ENCODE measurements at regions not wholly inside any gene's neighbourhood (a gene's known extent, or its start where the extent isn't known, plus 50 kb on each side); places are given as distances from the start of the nearest gene placed in this dataset.

DNA sequence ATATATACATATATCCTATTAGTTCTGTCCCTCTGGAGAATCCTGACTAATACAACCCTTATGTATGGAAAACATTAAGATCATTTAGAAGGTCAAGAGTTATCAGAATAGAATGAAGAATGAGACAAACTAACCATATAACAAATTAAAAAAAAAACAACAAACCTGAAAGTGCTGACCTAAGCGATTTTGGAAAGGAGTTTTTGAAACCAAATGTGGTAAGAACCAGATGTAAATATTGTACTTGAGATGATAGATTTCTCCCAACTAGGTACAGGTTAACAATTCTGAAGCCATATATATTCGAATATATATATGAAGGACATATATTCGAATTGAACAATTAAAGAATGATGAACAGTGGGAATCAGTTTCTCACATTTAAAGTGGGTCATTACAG is 917.8 kb upstream of the SLC39A10 start:
- H3K9me3 ChIP-seq (ENCODE audit: low read length): no peaks in the 10 kb centered on the region
- H3K4me1 ChIP-seq (ENCODE audit: insufficient read depth, low read length): no peaks in the 10 kb centered on the region
- Mint-ChIP-seq H3K27ac (no peak overlapping the region), H3K9me3 (peaks cover 0 to 7% (median 0%) of the 10 kb centered on the region in 5 donors), H3K4me3 (no peak overlapping the region), H3K36me3 (no peaks in the 10 kb centered on the region), H3K27me3 (no peaks in the 10 kb centered on the region), H3K4me1 (no peaks in the 10 kb centered on the region)
- no peaks in the 10 kb centered on the region for H3K27me3 ChIP-seq (ENCODE audit: insufficient read depth, low read length, poor library complexity, severe bottlenecking)
- CTCF ChIA-PET: no interaction called here
- DNase-seq: no peak
- no peak overlapping the region for H3K4me3 ChIP-seq (ENCODE audit: low read length)
- no peaks in the 10 kb centered on the region for H3K36me3 ChIP-seq (ENCODE audit: insufficient read depth, low read length)
- POLR2A ChIA-PET: no interaction called here
- H3K27ac ChIP-seq (ENCODE audit: low read depth, low read length): no peak overlapping the region

DNA sequence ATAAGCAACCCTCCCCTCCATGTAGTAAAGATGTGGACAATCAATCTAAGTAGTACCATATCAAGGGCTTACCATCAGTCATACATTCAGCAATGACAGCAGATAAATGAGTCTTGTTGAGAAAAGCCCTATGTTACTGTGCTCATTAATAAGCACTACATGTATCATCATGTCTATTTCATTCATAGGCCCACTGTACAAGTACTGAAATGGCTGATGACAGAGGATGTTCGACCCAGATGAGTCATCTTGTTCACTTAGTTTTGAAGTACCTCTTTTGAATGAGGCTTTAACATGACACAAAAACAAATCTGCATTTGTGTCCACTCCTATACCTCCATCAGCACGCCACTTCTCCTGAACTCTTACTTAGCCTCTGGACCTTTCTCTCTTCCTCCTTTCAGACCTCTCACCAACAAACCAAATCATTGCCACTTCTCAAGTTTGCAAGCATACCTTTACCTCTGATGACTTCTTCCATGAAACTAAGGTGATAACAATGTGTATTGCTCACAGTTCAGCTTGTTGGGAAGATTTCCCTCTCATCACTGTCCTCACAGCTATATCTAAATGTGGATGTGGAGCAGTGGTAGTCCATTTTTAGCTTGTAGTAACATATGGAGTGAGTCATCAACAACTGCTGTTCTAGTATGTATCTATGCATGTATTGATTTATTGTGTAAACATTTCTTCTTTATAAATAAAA is 921.0 kb upstream of the SLC39A10 start:
- Mint-ChIP-seq H3K27ac (no peak overlapping the region), H3K9me3 (peaks cover 0 to 7% (median 3%) of the 10 kb centered on the region in 5 donors), H3K4me3 (no peak overlapping the region), H3K27me3 (no peaks in the 10 kb centered on the region), H3K4me1 (no peaks in the 10 kb centered on the region), H3K36me3 (no peaks in the 10 kb centered on the region)
- CTCF ChIA-PET: interaction anchor here (0.7 kb wide), 1 partner anchor 10 kb away, joined by 3 read pairs; no protein-coding TSS in a partner anchor
- no peaks in the 10 kb centered on the region for H3K9me3 ChIP-seq (ENCODE audit: low read length)
- DNase-seq: no peak
- POLR2A ChIA-PET: no interaction called here
- no peak overlapping the region for H3K4me3 ChIP-seq (ENCODE audit: low read length)
- no peak overlapping the region for H3K27ac ChIP-seq (ENCODE audit: low read depth, low read length)
- no peaks in the 10 kb centered on the region for H3K36me3 ChIP-seq (ENCODE audit: insufficient read depth, low read length)
- H3K27me3 ChIP-seq (ENCODE audit: insufficient read depth, low read length, poor library complexity, severe bottlenecking): no peaks in the 10 kb centered on the region
- no peaks in the 10 kb centered on the region for H3K4me1 ChIP-seq (ENCODE audit: insufficient read depth, low read length)

DNA sequence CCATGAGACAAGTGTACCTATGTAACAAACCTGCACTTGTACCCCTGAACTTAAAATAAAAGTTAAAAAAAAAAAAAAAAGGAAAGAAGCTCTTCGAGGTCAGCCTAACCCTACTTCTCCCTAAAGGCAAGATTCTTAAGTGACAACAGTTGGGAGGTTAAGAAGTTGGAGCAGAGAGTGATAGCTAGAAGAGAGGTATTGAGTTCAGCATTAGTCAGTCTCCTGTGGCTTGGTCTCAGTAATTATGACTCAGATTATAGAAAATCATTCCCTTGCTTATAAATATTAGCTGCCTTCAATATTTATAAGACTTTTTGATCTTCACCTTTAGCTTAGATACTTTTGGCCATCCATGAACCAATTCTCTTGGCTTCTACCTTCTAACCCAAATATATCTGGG is 926.8 kb upstream of the SLC39A10 start:
- Mint-ChIP-seq H3K27ac (no peak overlapping the region), H3K4me3 (no peak overlapping the region), H3K9me3 (peaks cover 0 to 5% (median 0%) of the 10 kb centered on the region in 5 donors), H3K4me1 (no peaks in the 10 kb centered on the region), H3K27me3 (no peaks in the 10 kb centered on the region), H3K36me3 (no peaks in the 10 kb centered on the region)
- no peak for DNase-seq
- H3K4me1 ChIP-seq (ENCODE audit: insufficient read depth, low read length): no peaks in the 10 kb centered on the region
- H3K4me3 ChIP-seq (ENCODE audit: low read length): no peak overlapping the region
- no peaks in the 10 kb centered on the region for H3K36me3 ChIP-seq (ENCODE audit: insufficient read depth, low read length)
- no peak overlapping the region for H3K27ac ChIP-seq (ENCODE audit: low read depth, low read length)
- ChIA-PET POLR2A (no interaction called here), CTCF (no interaction called here)
- no peaks in the 10 kb centered on the region for H3K27me3 ChIP-seq (ENCODE audit: insufficient read depth, low read length, poor library complexity, severe bottlenecking)
- no peaks in the 10 kb centered on the region for H3K9me3 ChIP-seq (ENCODE audit: low read length)

DNA sequence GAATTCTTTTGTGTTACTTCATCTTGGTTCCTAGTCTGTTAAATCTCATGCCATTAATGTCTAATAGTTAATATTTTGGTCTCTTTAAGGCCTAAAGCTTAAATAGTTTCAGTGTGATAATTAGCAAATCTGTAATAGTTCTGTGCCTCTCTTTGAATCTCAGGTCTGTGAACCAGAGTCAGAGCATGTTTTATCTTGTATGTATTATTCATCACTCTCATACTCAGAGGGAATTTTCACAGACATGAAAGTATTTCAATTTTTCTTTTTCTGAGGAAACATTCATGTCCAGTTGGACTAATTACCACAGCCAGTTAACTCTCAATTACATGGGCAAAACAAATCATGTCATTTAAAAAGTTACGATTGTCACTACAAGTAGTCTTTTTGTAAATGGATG is 931.9 kb upstream of the SLC39A10 start:
- H3K4me3 ChIP-seq (ENCODE audit: low read length): no peak overlapping the region
- Mint-ChIP-seq H3K4me3 (no peak overlapping the region), H3K9me3 (no peaks in the 10 kb centered on the region), H3K4me1 (no peaks in the 10 kb centered on the region), H3K27me3 (no peaks in the 10 kb centered on the region), H3K36me3 (no peaks in the 10 kb centered on the region), H3K27ac (no peak overlapping the region)
- POLR2A ChIA-PET: no interaction called here
- no peak for DNase-seq
- no peaks in the 10 kb centered on the region for H3K36me3 ChIP-seq (ENCODE audit: insufficient read depth, low read length)
- H3K27ac ChIP-seq (ENCODE audit: low read depth, low read length): no peak overlapping the region
- H3K9me3 ChIP-seq (ENCODE audit: low read length): no peaks in the 10 kb centered on the region
- CTCF ChIA-PET: no interaction called here
- H3K27me3 ChIP-seq (ENCODE audit: insufficient read depth, low read length, poor library complexity, severe bottlenecking): no peaks in the 10 kb centered on the region
- H3K4me1 ChIP-seq (ENCODE audit: insufficient read depth, low read length): no peaks in the 10 kb centered on the region

DNA sequence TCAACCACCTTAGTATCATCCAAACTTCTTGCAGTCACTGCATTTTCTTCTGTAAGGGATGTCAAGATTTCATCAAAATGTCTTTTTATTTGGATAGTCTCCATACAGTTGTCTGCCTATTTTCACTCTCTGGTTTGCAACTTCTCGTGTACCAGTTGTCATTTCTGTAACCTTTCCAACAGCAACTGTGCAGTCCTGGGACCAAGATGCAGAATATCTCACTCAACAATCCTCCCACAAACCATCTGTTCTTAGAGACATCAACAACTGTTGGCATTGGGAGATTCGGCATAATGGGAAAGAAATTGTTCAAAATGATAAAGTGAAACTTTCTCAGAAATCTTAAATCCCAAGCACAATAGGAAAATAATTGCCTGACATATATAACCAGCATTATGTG is 933.6 kb upstream of the SLC39A10 start:
- Mint-ChIP-seq H3K27ac (no peak overlapping the region), H3K4me1 (no peaks in the 10 kb centered on the region), H3K4me3 (no peak overlapping the region), H3K9me3 (no peaks in the 10 kb centered on the region), H3K36me3 (no peaks in the 10 kb centered on the region), H3K27me3 (no peaks in the 10 kb centered on the region)
- ChIA-PET CTCF (no interaction called here), POLR2A (no interaction called here)
- Histone ChIP-seq H3K36me3 (ENCODE audit: insufficient read depth, low read length) (no peaks in the 10 kb centered on the region), H3K9me3 (ENCODE audit: low read length) (no peaks in the 10 kb centered on the region), H3K4me3 (ENCODE audit: low read length) (no peak overlapping the region), H3K4me1 (ENCODE audit: insufficient read depth, low read length) (no peaks in the 10 kb centered on the region), H3K27ac (ENCODE audit: low read depth, low read length) (no peak overlapping the region), H3K27me3 (ENCODE audit: insufficient read depth, low read length, poor library complexity, severe bottlenecking) (no peaks in the 10 kb centered on the region)
- DNase-seq: no peak

DNA sequence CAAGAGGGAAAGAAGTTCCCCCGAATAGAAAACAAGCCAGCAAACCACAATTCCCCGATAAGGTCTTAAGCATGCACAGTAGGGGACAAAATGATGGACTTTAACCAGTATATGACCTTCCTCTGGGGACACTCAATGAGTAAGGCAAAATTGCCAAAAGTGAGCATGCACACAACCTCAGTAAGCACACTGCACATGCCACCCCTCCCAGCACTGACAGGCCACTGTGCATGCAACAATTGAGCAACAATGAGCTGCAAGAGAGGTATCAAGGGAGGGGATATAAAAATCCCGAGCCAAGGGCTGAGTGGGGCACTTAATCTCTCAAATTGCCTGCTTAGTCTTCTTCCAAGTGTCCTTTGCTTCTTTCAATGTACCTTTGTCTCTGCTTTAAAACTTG is 935.8 kb upstream of the SLC39A10 start:
- CTCF ChIA-PET: no interaction called here
- no peaks in the 10 kb centered on the region for H3K36me3 ChIP-seq (ENCODE audit: insufficient read depth, low read length)
- POLR2A ChIA-PET: no interaction called here
- no peak overlapping the region for H3K27ac ChIP-seq (ENCODE audit: low read depth, low read length)
- DNase-seq: no peak
- no peak overlapping the region for H3K4me3 ChIP-seq (ENCODE audit: low read length)
- Mint-ChIP-seq H3K4me3 (no peak overlapping the region), H3K36me3 (no peaks in the 10 kb centered on the region), H3K27me3 (no peaks in the 10 kb centered on the region), H3K4me1 (no peaks in the 10 kb centered on the region), H3K27ac (no peak overlapping the region), H3K9me3 (no peaks in the 10 kb centered on the region)
- no peaks in the 10 kb centered on the region for H3K9me3 ChIP-seq (ENCODE audit: low read length)
- no peaks in the 10 kb centered on the region for H3K27me3 ChIP-seq (ENCODE audit: insufficient read depth, low read length, poor library complexity, severe bottlenecking)
- no peaks in the 10 kb centered on the region for H3K4me1 ChIP-seq (ENCODE audit: insufficient read depth, low read length)

DNA sequence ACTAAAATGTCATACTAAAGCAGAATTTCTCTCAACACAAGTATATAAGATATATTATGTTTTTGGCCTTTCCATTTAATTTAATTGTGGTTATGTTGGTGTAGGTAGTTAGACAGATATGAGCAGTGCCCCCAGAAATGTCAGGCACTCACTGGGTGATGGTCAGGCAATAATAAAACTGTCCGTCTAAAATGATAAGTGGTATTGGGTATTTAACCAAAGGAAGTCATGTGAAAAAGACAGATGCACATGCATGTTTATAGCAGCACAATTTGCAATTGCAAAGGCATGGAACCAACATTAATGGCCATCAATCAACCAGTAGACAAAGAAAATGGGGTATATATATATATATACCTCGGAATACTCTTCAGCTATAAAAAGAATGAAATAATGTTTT is 936.6 kb upstream of the SLC39A10 start:
- H3K27me3 ChIP-seq (ENCODE audit: insufficient read depth, low read length, poor library complexity, severe bottlenecking): no peaks in the 10 kb centered on the region
- H3K27ac ChIP-seq (ENCODE audit: low read depth, low read length): no peak overlapping the region
- ChIA-PET POLR2A (no interaction called here), CTCF (no interaction called here)
- no peaks in the 10 kb centered on the region for H3K36me3 ChIP-seq (ENCODE audit: insufficient read depth, low read length)
- Mint-ChIP-seq H3K36me3 (no peaks in the 10 kb centered on the region), H3K4me3 (no peak overlapping the region), H3K4me1 (no peaks in the 10 kb centered on the region), H3K27me3 (no peaks in the 10 kb centered on the region), H3K9me3 (no peaks in the 10 kb centered on the region), H3K27ac (no peak overlapping the region)
- DNase-seq: no peak
- no peaks in the 10 kb centered on the region for H3K9me3 ChIP-seq (ENCODE audit: low read length)
- no peaks in the 10 kb centered on the region for H3K4me1 ChIP-seq (ENCODE audit: insufficient read depth, low read length)
- no peak overlapping the region for H3K4me3 ChIP-seq (ENCODE audit: low read length)

DNA sequence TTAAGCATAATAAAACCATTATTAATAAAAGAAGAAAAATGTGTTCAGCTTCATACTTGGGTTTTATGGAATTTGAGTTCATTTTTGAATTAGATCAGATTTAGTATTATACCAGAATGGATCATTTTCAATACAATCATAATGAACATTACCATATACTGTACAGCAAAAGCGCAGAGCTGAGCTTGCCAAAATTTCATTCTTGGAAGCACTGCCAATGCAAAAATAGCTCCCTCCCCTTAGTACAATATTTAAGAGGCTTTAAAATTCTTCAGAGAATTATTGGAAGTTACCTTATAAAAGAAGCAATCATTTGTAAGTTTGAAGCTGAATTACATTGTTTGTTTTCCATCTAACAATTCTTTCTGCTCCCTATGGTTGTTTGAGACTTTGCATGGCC is 938.1 kb upstream of the SLC39A10 start:
- Histone ChIP-seq H3K27ac (ENCODE audit: low read depth, low read length) (no peak overlapping the region), H3K27me3 (ENCODE audit: insufficient read depth, low read length, poor library complexity, severe bottlenecking) (no peaks in the 10 kb centered on the region), H3K9me3 (ENCODE audit: low read length) (no peaks in the 10 kb centered on the region), H3K4me3 (ENCODE audit: low read length) (no peak overlapping the region), H3K36me3 (ENCODE audit: insufficient read depth, low read length) (no peaks in the 10 kb centered on the region), H3K4me1 (ENCODE audit: insufficient read depth, low read length) (no peaks in the 10 kb centered on the region)
- H3K4me1 Mint-ChIP-seq: no peaks in the 10 kb centered on the region
- ChIA-PET POLR2A (no interaction called here), CTCF (no interaction called here)
- no peak for DNase-seq
- no peak overlapping the region for H3K27ac Mint-ChIP-seq
- peaks cover 0 to 2% (median 0%) of the 10 kb centered on the region in 5 donors for H3K9me3 Mint-ChIP-seq
- no peak overlapping the region for H3K4me3 Mint-ChIP-seq
- H3K27me3 Mint-ChIP-seq: no peaks in the 10 kb centered on the region
- no peaks in the 10 kb centered on the region for H3K36me3 Mint-ChIP-seq

DNA sequence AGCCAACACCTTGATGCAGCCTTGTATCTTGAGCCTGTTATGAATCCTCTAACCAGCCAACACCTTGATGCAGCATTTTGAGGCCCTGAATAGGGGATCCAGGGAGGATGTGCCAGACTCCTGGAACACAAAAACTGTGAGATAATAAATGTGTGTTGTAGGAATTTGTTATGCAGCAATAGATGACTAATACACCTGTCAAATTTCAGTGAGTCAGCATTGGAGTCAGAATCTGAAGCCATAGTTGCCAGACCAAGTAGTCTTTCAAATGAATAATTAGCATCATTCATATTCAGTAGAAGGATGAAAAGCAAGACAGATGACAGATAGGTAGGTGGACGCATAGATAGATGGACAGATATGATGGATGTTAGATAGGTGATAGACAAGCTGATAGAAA is 942.5 kb upstream of the SLC39A10 start:
- Histone ChIP-seq H3K27ac (ENCODE audit: low read depth, low read length) (no peak overlapping the region), H3K36me3 (ENCODE audit: insufficient read depth, low read length) (no peaks in the 10 kb centered on the region), H3K27me3 (ENCODE audit: insufficient read depth, low read length, poor library complexity, severe bottlenecking) (no peaks in the 10 kb centered on the region), H3K4me1 (ENCODE audit: insufficient read depth, low read length) (no peaks in the 10 kb centered on the region), H3K4me3 (ENCODE audit: low read length) (no peak overlapping the region), H3K9me3 (ENCODE audit: low read length) (no peaks in the 10 kb centered on the region)
- CTCF ChIA-PET: no interaction called here
- Mint-ChIP-seq H3K4me1 (no peaks in the 10 kb centered on the region), H3K4me3 (no peak overlapping the region), H3K27me3 (no peaks in the 10 kb centered on the region), H3K27ac (no peak overlapping the region), H3K9me3 (peaks cover 0 to 2% (median 0%) of the 10 kb centered on the region in 5 donors), H3K36me3 (no peaks in the 10 kb centered on the region)
- no peak for DNase-seq
- POLR2A ChIA-PET: no interaction called here
